HL-60/S4 treated with phorbol 12-myristate 13-acetate at 8.2 ng/mL for 4 days and 3 days (cell line): ENCODE measurements at regions not wholly inside any gene's neighbourhood (a gene's known extent, or its start where the extent isn't known, plus 50 kb on each side); places are given as distances from the start of the nearest gene placed in this dataset.
"Not testable (repeated sequence)": the region's sequence is repeated elsewhere in the genome, so short reads cannot be mapped to it uniquely, and the experiment has no call there.

Experiments
- in situ Hi-C: fragments of 300-500 bp; cut with MboI; formaldehyde crosslinking; loops from 2 replicates; pipeline ENCODE4 v1.15.0; 2022; ENCODE audit warnings: low sequenced_read_pairs

DNA sequence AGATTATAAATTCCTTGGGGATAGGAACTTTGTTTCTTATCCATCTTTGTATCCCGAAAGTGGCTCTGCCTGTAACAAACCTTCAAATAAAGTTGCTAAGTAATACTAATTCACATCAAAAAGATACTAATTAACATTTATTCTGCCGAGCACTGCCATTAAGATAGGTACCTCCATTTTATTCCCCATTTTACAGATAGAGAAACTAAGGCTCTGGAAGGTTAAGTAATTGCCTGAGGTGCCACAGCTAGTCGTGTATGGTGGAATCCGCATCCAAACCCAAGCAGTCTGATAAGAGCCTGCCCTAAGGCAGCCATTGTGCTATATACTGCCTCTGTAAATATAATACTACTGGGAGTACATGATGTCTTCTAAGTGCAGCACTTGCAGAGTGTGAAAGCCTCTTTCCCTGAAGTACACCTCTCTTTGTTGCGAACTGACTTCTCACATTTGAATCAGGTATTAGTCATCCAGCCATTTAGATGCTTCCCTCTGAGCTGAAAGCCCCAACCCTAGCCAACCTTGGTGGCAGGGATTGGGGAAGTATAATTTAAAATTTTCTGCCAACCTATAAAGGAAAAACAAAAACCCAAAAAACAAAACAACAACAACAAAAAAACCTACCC lies 78.5 kb upstream of the CHD2 start:
- in situ Hi-C loops: no loop called here

GRCh38 chr15:92822216-92823144 lies 77.6 kb upstream of the CHD2 start:
- in situ Hi-C loops: no loop called here

- in situ Hi-C loops: no loop called here
Measured at GRCh38 chr15:92825985-92826384, 74.1 kb upstream of the CHD2 start.

- in situ Hi-C loops: not testable (repeated sequence)
Measured at GRCh38 chr15:92827991-92828390, 72.1 kb upstream of the CHD2 start.

DNA sequence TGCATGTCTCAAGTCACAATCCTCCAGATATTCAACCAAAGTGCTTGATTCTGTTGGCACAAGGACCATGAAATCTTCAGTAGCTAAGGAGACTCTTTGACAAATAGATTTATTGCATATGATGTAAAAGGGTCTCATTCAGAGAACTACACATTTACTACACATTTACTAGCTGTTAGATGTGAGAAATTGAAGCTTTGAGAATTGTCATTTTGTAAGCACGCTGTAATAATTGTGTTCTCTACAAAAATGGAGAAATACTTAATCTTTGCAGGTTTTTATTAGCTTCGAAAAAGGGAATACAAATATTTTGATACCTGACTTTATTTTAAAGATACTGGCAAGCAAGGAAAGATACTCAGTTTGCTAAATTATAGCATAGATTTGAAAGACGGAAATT lies 70.2 kb upstream of the CHD2 start:
- in situ Hi-C loops: loop anchor here (10.0 kb wide), 1 partner anchor 65 kb away; no protein-coding TSS in a partner anchor

GRCh38 chr15:92831336-92831654 lies 68.8 kb upstream of the CHD2 start:
- in situ Hi-C loops: loop anchor here (10.0 kb wide), 1 partner anchor 64 kb away; no protein-coding TSS in a partner anchor

GRCh38 chr15:92831655-92832328 lies 68.3 kb upstream of the CHD2 start:
- in situ Hi-C loops: loop anchor here (10.0 kb wide), 1 partner anchor 63 kb away; no protein-coding TSS in a partner anchor

- in situ Hi-C loops: loop anchor here (10.0 kb wide), 1 partner anchor 62 kb away; no protein-coding TSS in a partner anchor
Measured at GRCh38 chr15:92833106-92833433, 67.1 kb upstream of the CHD2 start.

DNA sequence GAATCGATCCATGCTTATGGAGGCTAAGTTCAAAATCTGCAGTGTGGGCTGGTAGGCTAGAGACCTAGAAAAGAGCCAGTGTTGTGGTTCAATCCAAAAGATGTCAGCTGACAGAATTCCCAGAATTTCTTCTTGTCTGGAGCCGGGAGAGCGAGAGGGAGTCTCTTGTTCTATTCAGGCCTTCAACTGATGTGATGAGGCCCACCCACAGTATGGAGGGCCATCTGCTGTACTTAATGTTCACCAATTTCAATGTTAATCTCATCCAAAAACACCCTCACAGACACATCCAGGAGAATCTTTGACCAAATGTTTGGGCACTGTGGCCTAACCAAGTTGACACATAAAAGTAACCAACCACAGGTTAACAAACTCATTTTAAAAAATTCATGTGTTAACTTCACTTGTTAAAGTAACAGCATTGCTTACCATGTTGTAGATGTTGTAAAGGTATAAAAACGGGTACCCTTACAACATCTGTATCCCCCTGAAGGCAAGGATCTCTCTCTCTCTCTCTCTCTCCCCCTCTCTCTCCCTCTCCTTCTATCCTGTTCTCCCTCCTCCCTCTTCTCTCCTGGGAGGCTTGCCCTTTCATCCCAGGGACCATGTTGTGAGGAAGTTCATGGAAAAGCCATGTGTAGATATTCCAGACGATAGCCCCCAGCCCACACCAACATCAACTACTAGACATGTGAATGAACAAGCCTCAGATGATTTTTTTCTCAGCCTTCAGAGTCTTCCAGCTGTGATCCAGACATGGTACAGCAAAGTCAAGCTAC lies 66.4 kb upstream of the CHD2 start:
- in situ Hi-C loops: loop anchor here (10.0 kb wide), 1 partner anchor 61 kb away; no protein-coding TSS in a partner anchor

- in situ Hi-C loops: loop anchor here (10.0 kb wide), 1 partner anchor 55 kb away; no protein-coding TSS in a partner anchor
Measured at GRCh38 chr15:92839696-92840095, 60.4 kb upstream of the CHD2 start.

DNA sequence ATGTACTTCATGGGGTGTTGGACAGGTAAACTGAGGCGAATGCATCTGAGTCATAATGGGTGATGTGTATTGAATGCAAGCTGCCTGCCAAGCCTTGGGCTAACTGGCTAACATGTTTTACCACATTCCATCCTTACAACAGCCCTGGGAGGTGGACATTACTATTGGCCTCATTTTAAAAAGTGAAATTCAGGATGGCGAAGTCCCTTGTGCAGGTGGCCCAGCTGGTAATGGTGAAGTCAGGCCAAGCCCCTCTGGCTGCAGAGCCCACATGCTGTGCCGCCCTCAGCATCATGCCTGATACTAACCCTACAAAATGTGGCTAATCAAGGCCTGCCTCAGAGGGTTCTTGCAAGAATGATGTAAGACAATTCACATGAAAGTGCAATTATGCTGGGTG lies 60.0 kb upstream of the CHD2 start:
- in situ Hi-C loops: no loop called here

GRCh38 chr15:92843326-92843725 lies 56.8 kb upstream of the CHD2 start:
- in situ Hi-C loops: no loop called here

GRCh38 chr15:92843814-92844213 lies 56.3 kb upstream of the CHD2 start:
- in situ Hi-C loops: no loop called here

- in situ Hi-C loops: no loop called here
Measured at GRCh38 chr15:92845126-92845508, 55.0 kb upstream of the CHD2 start.

DNA sequence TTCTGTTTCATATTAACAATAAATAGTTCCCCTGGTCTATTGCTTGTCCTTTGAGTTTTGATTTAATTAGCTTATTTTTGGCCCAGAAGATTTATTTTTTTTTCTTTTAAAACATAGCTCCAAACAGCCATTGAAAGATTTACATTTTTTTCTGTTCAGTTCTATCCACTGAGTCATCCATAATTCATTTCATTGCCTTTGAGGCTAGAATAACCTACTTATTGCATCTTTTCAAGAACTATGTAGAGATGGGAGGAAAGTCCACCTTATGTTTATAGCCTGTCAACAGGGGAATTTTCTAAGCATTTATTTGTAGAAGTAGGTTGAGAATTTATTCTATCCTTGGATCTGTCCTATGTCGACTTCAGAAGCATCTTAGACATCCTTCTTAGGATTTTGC lies 53.4 kb upstream of the CHD2 start:
- in situ Hi-C loops: no loop called here

DNA sequence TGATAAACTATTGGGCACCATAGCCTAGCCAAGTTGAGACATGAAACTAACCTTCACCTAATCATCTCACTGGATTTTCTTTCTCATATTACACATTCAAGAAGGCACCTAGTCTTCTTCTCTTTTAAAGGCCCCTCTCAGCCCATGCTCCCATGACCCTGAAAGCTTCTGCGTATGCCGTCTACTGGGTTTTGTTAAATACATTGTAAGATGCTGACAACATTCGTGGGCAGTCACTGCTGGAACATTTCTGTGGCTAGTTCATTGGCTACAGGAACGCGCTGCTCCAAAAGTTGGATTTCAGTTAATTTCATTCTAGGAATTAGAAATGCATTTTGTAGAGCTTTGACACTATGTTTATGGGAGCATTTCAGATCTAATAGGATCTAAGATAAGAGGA lies 52.3 kb upstream of the CHD2 start:
- in situ Hi-C loops: no loop called here

- in situ Hi-C loops: no loop called here
Measured at GRCh38 chr15:92848464-92848851, 51.7 kb upstream of the CHD2 start.

- in situ Hi-C loops: no loop called here
Measured at GRCh38 chr15:92848852-92849598, 51.1 kb upstream of the CHD2 start.

- in situ Hi-C loops: not testable (repeated sequence)
Measured at GRCh38 chr15:92850218-92850617, 49.9 kb upstream of the CHD2 start.
